ENCODE measurements at regions not wholly inside any gene's neighbourhood (a gene's known extent, or its start where the extent isn't known, plus 50 kb on each side); places are given as distances from the start of the nearest gene placed in this dataset.

- TF ChIP-seq GATA2 (IDR thresholded peaks at IDR 0.05; ENCODE audit: low read depth, low read length) (no peak), GATA3 (IDR thresholded peaks at IDR 0.05; ENCODE audit: low read depth, low read length) (no peak)
Observed at GRCh38 chr6:121698617-121699016, 263.2 kb downstream of the GJA1 start.

Measured in SH-SY5Y (cell line).